Esophagus muscularis mucosa (tissue), 4 donors: ENCODE measurements at regions not wholly inside any gene's neighbourhood (a gene's known extent, or its start where the extent isn't known, plus 50 kb on each side); places are given as distances from the start of the nearest gene placed in this dataset.
"Not testable (repeated sequence)": the region's sequence is repeated elsewhere in the genome, so short reads cannot be mapped to it uniquely, and the experiment has no call there.

Source experiments
- DNase-seq: peaks from one replicate; pipeline ENCODE4 v3.0.0-alpha.2; 2017; ENCODE audit errors: extremely low spot score
- H3K27ac ChIP-seq, 4 donors: fragments of 200-600 bp; sonication (generic); replicated peaks in 1 of 4; 1 replicate in 3 of 4; 2 replicates in 1 of 4; pipeline ENCODE4 v1.5.1; 2016 to 2019; ENCODE audit warnings: mild to moderate bottlenecking in 1 of 4
- H3K27me3 ChIP-seq, 4 donors: fragments of 200-600 bp; sonication (generic); one replicate each; pipeline versions ENCODE4 v1.5.1 to v1.6.0; 2016 to 2019
- H3K36me3 ChIP-seq, 4 donors: fragments of 200-600 bp; sonication (generic); one replicate each; pipeline ENCODE4 v1.5.1; 2016 to 2019
- H3K4me1 ChIP-seq, 4 donors: fragments of 200-600 bp; sonication (generic); one replicate each; pipeline ENCODE4 v1.5.1; 2016 to 2019
- H3K4me3 ChIP-seq, 4 donors: fragments of 200-600 bp; sonication (generic); 1 replicate in 2 of 4; 2 replicates in 2 of 4; pipeline ENCODE4 v1.5.1; 2016 to 2019; ENCODE audit warnings: mild to moderate bottlenecking in 4 of 4, moderate library complexity in 1 of 4
- H3K9me3 ChIP-seq, 4 donors: fragments of 200-600 bp; sonication (generic); 1 replicate in 3 of 4; 2 replicates in 1 of 4; pipeline ENCODE4 v1.5.1; 2016 to 2019
- EP300 ChIP-seq: sonication (generic); formaldehyde crosslinking; IDR thresholded peaks from one replicate; pipeline ENCODE4 v1.6.1; 2017; ENCODE audit warnings: antibody characterized with exemption
- POLR2A ChIP-seq: fragments of 450-650 bp; IDR thresholded peaks from one replicate; pipeline ENCODE4 v1.6.1; 2017; ENCODE audit warnings: antibody characterized with exemption, moderate library complexity, mild to moderate bottlenecking, low read depth
- POLR2AphosphoS5 ChIP-seq, 2 donors: sonication (generic); formaldehyde crosslinking; IDR thresholded peaks; one replicate each; pipeline ENCODE4 v1.6.1; 2017; ENCODE audit warnings: antibody characterized with exemption in 2 of 2
- WGBS: methylation state at CpG from one replicate; pipeline ENCODE4 v1.1.5; 2018; 5-methylcytosine and 5-hydroxymethylcytosine counted together
- intact Hi-C: fragments of 100-400 bp; cut with DNase I; formaldehyde crosslinking; loops from one replicate; pipeline ENCODE4 v1.15.1; 2023
- TF ChIP-seq, protein P1 (sequence below), 3 experiments: fragments of 200-600 bp in 2 of 3; fragments of 450-650 bp in 1 of 3; sonication (generic) in 2 of 3; IDR thresholded peaks; one replicate each; pipeline ENCODE4 v1.5.1; 2017 to 2019; ENCODE audit warnings: antibody characterized with exemption in 3 of 3, mild to moderate bottlenecking in 2 of 3, moderate library complexity in 1 of 3

DNA sequence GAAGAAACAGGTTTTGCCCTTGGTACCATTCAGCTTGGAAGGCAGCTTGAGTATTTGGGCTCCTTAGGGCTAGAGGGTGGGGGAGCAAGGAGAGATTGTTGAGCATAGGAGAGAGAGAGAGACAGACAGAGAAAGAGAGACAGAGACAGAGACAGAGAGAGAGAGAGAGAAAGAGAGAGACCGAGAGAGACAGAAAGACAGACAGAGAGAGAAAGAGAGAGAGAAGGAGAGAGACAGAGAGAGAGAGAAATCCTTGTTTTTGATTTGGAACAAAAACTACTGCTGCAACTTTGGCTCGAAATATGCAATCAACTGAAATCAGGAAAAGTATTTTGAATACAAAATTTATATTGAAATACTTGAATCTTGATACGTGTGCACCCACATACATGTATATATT lies 85.8 kb upstream of the ZNF536 start:
- WGBS: 82% methylated on average over 3 of the region's 3 CpGs
- TF ChIP-seq EP300: no peak
- TF ChIP-seq, protein P1, sequence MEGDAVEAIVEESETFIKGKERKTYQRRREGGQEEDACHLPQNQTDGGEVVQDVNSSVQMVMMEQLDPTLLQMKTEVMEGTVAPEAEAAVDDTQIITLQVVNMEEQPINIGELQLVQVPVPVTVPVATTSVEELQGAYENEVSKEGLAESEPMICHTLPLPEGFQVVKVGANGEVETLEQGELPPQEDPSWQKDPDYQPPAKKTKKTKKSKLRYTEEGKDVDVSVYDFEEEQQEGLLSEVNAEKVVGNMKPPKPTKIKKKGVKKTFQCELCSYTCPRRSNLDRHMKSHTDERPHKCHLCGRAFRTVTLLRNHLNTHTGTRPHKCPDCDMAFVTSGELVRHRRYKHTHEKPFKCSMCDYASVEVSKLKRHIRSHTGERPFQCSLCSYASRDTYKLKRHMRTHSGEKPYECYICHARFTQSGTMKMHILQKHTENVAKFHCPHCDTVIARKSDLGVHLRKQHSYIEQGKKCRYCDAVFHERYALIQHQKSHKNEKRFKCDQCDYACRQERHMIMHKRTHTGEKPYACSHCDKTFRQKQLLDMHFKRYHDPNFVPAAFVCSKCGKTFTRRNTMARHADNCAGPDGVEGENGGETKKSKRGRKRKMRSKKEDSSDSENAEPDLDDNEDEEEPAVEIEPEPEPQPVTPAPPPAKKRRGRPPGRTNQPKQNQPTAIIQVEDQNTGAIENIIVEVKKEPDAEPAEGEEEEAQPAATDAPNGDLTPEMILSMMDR (IDR thresholded peaks at IDR 0.05): no peak
- no peak for TF ChIP-seq POLR2AphosphoS5 (IDR thresholded peaks at IDR 0.05)
- no peak for TF ChIP-seq POLR2A
- Histone ChIP-seq H3K9me3 (no peaks in the 10 kb centered on the region), H3K4me1 (no peaks in the 10 kb centered on the region), H3K36me3 (no peaks in the 10 kb centered on the region), H3K4me3 (no peak overlapping the region), H3K27me3 (peaks cover 0 to 19% (median 0%) of the 10 kb centered on the region in 4 donors), H3K27ac (no peak overlapping the region)
- intact Hi-C loops: no loop called here
- DNase-seq: no peak

GRCh38 chr19:30287259-30287658 lies 84.9 kb upstream of the ZNF536 start:
- TF ChIP-seq EP300: no peak
- TF ChIP-seq, protein P1 (IDR thresholded peaks at IDR 0.05): no peak
- no peak for TF ChIP-seq POLR2A
- no peak for TF ChIP-seq POLR2AphosphoS5 (IDR thresholded peaks at IDR 0.05)
- no peaks in the 10 kb centered on the region for H3K4me1 ChIP-seq
- H3K36me3 ChIP-seq: no peaks in the 10 kb centered on the region
- peaks cover 0 to 11% (median 0%) of the 10 kb centered on the region in 4 donors for H3K27me3 ChIP-seq
- DNase-seq: no peak
- no peaks in the 10 kb centered on the region for H3K9me3 ChIP-seq
- intact Hi-C loops: no loop called here
- WGBS: 88% methylated on average over 2 of the region's 2 CpGs
- no peak overlapping the region for H3K4me3 ChIP-seq
- no peak overlapping the region for H3K27ac ChIP-seq

DNA sequence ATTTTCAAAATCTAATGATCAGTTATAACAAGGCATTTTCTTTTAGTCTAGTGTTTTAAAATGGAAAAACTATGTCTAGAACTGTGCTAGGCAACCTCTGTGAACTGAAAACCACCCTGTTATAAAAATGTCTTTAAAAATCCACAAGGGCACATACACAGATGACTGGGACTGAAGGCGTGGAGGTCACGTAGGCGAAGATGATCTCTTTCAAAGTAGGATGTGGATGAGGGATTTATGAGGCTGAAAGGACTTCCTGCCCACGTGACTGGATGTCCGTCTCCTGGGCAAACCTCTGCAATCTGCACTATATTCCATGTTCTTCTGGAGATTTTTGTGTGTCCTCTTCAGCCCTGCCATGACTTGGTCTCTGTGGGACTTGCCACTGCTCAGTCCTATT lies 84.2 kb upstream of the ZNF536 start:
- Histone ChIP-seq H3K4me1 (no peaks in the 10 kb centered on the region), H3K36me3 (no peaks in the 10 kb centered on the region), H3K27me3 (peaks cover 0 to 11% (median 0%) of the 10 kb centered on the region in 4 donors), H3K9me3 (no peaks in the 10 kb centered on the region), H3K4me3 (no peak overlapping the region), H3K27ac (no peak overlapping the region)
- no peak for DNase-seq
- TF ChIP-seq EP300: no peak
- TF ChIP-seq POLR2A: no peak
- TF ChIP-seq POLR2AphosphoS5 (IDR thresholded peaks at IDR 0.05): no peak
- TF ChIP-seq, protein P1 (IDR thresholded peaks at IDR 0.05): no peak
- intact Hi-C loops: no loop called here
- WGBS: 87% methylated on average over 5 of the region's 5 CpGs

- no peak for DNase-seq
- Histone ChIP-seq H3K27ac (no peak overlapping the region), H3K4me3 (no peak overlapping the region), H3K9me3 (no peaks in the 10 kb centered on the region), H3K27me3 (peaks cover 0 to 11% (median 0%) of the 10 kb centered on the region in 4 donors), H3K4me1 (no peaks in the 10 kb centered on the region), H3K36me3 (no peaks in the 10 kb centered on the region)
- no peak for TF ChIP-seq POLR2A
- no peak for TF ChIP-seq POLR2AphosphoS5 (IDR thresholded peaks at IDR 0.05)
- TF ChIP-seq EP300: no peak
- TF ChIP-seq, protein P1 (IDR thresholded peaks at IDR 0.05): no peak
- 70% methylated on average over 3 of the region's 3 CpGs for WGBS
- intact Hi-C loops: no loop called here
These were observed 83.3 kb upstream of the ZNF536 start for GRCh38 chr19:30288911-30289310.

DNA sequence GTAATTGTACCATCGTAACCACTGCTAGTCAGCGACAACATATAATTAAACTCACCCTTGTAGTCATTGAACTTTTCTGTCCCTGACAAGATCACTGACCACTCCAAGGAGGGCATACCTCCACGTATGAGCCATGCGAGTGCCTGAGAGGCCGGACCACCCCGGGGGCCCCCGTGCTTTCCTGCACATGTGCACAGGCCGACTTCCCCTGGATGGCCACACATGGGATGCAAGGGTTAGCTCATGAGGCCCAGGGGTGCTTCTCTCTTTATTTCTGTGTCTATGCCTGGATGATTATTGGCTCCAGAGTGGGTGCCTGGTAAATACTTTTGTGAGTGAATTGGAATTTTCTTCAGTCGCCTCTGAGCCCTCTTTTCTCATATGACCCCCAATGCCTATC lies 82.8 kb upstream of the ZNF536 start:
- DNase-seq: no peak
- Histone ChIP-seq H3K36me3 (no peaks in the 10 kb centered on the region), H3K9me3 (no peaks in the 10 kb centered on the region), H3K27me3 (peaks cover 0 to 11% (median 0%) of the 10 kb centered on the region in 4 donors), H3K4me3 (no peak overlapping the region), H3K27ac (no peak overlapping the region), H3K4me1 (no peaks in the 10 kb centered on the region)
- TF ChIP-seq, protein P1 (IDR thresholded peaks at IDR 0.05): no peak
- TF ChIP-seq POLR2AphosphoS5 (IDR thresholded peaks at IDR 0.05) (no peak), EP300 (no peak), POLR2A (no peak)
- WGBS: 88% methylated on average over 9 of the region's 9 CpGs
- intact Hi-C loops: no loop called here

DNA sequence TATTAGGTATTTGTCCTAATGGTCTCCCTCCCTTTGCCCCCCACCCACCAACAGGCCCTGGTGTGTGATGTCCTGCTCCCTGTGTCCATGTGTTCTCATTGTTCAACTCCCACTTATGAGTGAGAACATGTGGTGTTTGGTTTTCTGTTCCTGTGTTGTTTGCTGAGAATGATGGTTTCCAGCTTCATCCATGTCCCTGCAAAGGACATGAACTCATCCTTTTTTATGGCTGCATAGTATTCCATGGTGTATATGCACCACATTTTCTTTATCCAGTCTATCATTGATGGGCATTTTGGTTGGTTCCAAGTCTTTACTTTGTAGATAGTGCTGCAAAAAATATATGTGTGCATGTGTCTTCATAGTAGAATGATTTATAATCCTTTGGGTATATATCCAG lies 81.4 kb upstream of the ZNF536 start:
- H3K4me1 ChIP-seq, intact Hi-C loops, H3K27ac ChIP-seq, DNase-seq, H3K9me3 ChIP-seq, H3K4me3 ChIP-seq, H3K36me3 ChIP-seq: not testable (repeated sequence)
- peaks cover 0 to 17% (median 0%) of the 10 kb centered on the region in 4 donors for H3K27me3 ChIP-seq
